GM12864 (cell line): ENCODE measurements at regions not wholly inside any gene's neighbourhood (a gene's known extent, or its start where the extent isn't known, plus 50 kb on each side); places are given as distances from the start of the nearest gene placed in this dataset.
"Not testable (repeated sequence)": the region's sequence is repeated elsewhere in the genome, so short reads cannot be mapped to it uniquely, and the experiment has no call there.

ENCODE experiments used
- DNase-seq: peaks from one replicate; pipeline ENCODE4 v3.0.0-alpha.2; 2011; ENCODE audit warnings: low read depth
- H3K4me3 ChIP-seq: 2 replicates; pipeline ENCODE4 v1.5.1; 2011; ENCODE audit warnings: mild to moderate bottlenecking, low read depth, low read length, control low read depth
- TF ChIP-seq, protein P1 (sequence below): IDR thresholded peaks from 2 replicates; pipeline ENCODE4 v1.5.1; 2011; ENCODE audit warnings: low read depth, mild to moderate bottlenecking, moderate library complexity, low read length, control low read depth, inconsistent platforms; ENCODE audit errors: missing control alignments

DNA sequence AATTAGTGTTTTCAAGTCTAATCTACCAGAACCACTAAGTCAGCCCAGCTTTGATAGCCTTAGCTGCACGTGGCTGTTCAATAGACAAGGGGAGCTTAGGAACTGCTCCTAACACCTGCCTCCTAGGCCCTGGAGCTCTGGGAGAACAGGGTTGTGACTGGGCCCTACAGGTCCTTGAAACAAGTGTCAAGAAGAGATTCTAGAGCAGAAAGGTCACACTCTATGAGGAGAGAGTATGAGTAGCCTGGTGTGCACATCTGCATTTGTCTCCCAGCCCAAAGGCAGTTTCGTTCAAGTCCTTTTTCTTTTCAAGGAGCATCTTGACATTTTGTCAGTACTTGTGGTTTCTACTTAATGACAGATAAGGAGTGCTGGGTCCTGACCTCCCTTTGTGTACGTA lies 206.1 kb downstream of the PRELID2 start:
- TF ChIP-seq, protein P1, sequence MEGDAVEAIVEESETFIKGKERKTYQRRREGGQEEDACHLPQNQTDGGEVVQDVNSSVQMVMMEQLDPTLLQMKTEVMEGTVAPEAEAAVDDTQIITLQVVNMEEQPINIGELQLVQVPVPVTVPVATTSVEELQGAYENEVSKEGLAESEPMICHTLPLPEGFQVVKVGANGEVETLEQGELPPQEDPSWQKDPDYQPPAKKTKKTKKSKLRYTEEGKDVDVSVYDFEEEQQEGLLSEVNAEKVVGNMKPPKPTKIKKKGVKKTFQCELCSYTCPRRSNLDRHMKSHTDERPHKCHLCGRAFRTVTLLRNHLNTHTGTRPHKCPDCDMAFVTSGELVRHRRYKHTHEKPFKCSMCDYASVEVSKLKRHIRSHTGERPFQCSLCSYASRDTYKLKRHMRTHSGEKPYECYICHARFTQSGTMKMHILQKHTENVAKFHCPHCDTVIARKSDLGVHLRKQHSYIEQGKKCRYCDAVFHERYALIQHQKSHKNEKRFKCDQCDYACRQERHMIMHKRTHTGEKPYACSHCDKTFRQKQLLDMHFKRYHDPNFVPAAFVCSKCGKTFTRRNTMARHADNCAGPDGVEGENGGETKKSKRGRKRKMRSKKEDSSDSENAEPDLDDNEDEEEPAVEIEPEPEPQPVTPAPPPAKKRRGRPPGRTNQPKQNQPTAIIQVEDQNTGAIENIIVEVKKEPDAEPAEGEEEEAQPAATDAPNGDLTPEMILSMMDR, result no peak
- H3K4me3 ChIP-seq, result no peak overlapping the region
- DNase-seq, result no peak

DNA sequence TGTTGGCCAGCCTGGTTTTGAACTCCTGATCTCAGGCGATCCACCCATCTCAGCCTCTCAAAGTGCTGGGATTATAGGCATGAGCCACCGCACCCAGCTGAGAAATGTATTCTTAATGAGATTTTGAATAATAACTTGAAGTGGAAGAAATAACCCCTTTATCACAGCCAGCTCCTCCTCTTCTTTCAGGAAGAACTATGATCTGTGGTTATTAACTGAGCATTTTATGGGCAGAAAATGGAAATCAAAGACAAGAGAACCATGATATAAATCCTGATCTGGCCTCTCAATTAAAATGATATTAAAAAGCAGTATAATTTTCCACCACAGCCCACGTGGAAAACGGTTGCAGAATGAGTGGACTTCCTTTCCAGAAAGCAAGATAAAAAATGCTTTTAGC lies 206.6 kb downstream of the PRELID2 start:
- no peak for DNase-seq
- TF ChIP-seq, protein P1, result no peak
- H3K4me3 ChIP-seq, result no peak overlapping the region

DNA sequence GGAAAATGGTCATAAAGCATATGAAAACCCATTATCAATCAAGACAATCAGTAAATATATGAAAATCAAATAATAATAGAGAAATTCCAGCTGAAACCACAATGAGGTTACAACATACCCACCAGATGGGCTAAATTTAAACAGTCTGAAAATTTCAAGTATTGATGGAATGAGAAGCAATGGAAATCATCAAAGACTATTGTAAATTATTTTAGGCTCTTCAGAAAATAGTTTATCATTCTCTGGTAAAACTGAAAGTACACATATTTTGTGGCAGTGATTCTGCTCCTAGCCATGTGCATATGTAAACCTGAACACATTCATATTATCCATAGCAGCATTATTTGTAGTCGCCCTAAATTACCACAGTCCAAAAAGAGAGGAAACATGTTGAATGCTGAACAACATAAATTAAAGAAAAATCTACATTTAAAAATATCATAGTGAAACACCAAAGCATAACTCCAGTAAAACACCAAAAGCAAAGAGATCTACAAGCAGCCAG lies 215.3 kb downstream of the PRELID2 start:
- H3K4me3 ChIP-seq, result no peak overlapping the region
- TF ChIP-seq, protein P1, result no peak
- no peak for DNase-seq

DNA sequence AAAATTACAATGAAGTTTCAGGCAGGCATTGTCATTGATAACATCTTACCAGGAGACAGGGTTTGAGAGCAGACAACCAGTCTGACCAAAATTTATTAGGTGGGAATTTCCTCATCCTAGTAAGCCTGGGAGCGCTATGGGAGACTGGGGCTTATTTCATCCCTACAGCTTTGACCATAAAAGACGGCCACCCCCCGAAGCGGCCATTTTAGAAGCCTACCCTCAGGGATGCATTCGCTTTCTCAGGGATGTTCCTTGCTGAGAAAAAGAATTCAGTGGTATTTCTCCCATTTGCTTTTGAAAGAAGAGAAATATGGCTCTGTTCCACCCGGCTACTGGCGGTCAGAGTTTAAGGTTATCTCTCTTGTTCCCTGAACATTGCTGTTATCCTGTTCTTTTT lies 218.4 kb downstream of the PRELID2 start:
- not testable (repeated sequence) for DNase-seq, H3K4me3 ChIP-seq

DNA sequence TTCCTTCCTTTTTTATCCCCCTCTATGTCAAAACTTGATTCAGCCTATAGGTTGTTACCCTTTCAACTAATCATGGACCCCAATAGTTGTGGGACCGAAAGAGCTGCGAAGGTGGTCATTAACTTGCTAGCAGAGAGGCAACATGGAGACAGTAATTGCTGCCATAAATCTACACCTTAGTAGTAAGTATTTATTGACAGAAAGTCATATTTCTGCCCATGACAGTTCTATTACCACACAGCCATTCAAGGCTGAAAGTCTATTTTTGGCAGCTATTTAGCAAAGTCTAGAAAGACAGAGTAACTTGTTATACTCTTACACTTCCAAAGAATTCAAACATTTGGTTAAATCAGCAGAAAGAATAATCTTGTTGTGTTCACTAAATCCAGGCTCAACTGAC lies 236.2 kb downstream of the PRELID2 start:
- no peak for DNase-seq
- TF ChIP-seq, protein P1, result no peak
- H3K4me3 ChIP-seq, result no peak overlapping the region

DNA sequence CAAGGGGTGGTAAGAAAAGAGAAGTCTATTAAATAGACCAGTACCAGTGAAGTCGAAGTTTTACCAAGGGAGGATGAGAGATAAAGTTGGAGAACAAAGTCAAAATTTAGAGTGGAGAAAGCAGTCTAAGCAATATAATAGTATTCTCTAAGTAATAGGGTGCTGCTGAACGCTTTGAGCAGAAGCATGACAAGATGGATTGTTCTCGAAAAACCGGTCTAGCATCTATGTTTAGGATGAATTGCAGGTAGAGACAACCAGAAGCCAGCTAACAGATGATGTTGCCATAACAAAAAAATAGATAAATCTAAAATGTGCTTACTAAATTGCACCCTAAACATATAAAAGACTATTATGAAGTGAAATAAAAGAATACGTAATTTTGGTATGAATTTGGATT lies 237.0 kb downstream of the PRELID2 start:
- no peak overlapping the region for H3K4me3 ChIP-seq
- TF ChIP-seq, protein P1, result no peak
- DNase-seq, result no peak

DNA sequence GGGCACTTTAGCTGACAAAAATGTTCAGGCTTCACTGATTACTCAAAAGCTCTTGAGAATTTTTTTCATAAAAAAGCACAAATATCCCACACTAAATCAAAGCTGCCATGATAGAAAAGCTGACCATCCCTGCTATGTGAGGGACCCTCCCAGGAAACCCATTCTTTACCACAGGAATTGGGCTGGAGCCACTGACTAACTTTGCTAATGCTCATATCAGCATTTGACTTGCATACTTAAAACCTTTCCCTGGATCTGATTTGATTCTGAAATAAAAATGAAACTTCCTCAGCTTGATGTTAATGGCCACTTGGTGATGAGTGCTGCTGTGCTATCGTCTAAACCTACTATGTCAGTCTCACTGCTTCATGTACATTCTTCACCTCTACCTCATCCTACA lies 243.6 kb downstream of the PRELID2 start:
- DNase-seq, result no peak
- TF ChIP-seq, protein P1, result no peak
- no peak overlapping the region for H3K4me3 ChIP-seq
